ENCODE measurements at regions not wholly inside any gene's neighbourhood (a gene's known extent, or its start where the extent isn't known, plus 50 kb on each side); places are given as distances from the start of the nearest gene placed in this dataset.

DNA sequence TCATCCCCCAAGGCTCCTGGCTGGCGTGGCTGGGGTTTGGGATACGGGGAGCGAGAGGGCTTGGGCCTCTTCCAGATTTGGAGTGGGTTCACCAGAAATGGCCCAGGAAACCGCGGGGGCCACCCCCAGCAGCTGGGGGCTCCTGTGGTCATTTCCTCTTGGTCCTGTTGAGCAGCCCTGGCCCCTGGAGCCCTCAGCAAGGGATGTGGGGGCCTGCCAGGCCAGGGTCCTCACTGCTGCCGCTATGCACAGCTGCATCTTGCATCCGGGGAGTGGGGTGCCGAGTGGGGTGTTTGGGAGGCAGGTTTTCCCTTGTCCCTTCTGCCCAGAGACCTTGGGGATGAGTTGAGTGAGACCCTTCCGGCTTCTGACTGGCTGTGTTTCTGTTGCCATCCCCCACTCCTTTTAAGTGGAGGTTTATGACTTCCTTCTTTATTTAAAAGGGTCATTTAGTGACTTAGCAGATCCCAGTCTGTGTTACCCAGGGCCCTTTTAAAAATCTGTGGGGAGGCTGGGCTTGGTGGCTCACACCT lies 319.8 kb downstream of the SEC14L1 start (continued):
- TF ChIP-seq, protein P1, sequence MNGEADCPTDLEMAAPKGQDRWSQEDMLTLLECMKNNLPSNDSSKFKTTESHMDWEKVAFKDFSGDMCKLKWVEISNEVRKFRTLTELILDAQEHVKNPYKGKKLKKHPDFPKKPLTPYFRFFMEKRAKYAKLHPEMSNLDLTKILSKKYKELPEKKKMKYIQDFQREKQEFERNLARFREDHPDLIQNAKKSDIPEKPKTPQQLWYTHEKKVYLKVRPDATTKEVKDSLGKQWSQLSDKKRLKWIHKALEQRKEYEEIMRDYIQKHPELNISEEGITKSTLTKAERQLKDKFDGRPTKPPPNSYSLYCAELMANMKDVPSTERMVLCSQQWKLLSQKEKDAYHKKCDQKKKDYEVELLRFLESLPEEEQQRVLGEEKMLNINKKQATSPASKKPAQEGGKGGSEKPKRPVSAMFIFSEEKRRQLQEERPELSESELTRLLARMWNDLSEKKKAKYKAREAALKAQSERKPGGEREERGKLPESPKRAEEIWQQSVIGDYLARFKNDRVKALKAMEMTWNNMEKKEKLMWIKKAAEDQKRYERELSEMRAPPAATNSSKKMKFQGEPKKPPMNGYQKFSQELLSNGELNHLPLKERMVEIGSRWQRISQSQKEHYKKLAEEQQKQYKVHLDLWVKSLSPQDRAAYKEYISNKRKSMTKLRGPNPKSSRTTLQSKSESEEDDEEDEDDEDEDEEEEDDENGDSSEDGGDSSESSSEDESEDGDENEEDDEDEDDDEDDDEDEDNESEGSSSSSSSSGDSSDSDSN (IDR thresholded peaks at IDR 0.05; ENCODE audit: borderline replicate concordance in 1 of 2, low read depth in 2 of 2, low read length in 2 of 2), result no peak
- no peak for TF ChIP-seq ZNF436 (CRISPR knock-in tag; IDR thresholded peaks at IDR 0.05)
- TF ChIP-seq ZFX (CRISPR knock-in tag; IDR thresholded peaks at IDR 0.05), result 0 out of 2 replicates have a peak, but pooled peaks have one; percentile 10
- TF ChIP-seq, protein P2, sequence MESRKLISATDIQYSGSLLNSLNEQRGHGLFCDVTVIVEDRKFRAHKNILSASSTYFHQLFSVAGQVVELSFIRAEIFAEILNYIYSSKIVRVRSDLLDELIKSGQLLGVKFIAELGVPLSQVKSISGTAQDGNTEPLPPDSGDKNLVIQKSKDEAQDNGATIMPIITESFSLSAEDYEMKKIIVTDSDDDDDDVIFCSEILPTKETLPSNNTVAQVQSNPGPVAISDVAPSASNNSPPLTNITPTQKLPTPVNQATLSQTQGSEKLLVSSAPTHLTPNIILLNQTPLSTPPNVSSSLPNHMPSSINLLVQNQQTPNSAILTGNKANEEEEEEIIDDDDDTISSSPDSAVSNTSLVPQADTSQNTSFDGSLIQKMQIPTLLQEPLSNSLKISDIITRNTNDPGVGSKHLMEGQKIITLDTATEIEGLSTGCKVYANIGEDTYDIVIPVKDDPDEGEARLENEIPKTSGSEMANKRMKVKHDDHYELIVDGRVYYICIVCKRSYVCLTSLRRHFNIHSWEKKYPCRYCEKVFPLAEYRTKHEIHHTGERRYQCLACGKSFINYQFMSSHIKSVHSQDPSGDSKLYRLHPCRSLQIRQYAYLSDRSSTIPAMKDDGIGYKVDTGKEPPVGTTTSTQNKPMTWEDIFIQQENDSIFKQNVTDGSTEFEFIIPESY (CRISPR knock-in tag; IDR thresholded peaks at IDR 0.05), result no peak
- TF ChIP-seq KDM5B (IDR thresholded peaks at IDR 0.05; ENCODE audit: insufficient replicate concordance, low read depth, low read length), result no peak
- no peak for TF ChIP-seq FOXP1 (CRISPR knock-in tag; IDR thresholded peaks at IDR 0.05)
- no peak for TF ChIP-seq NR2C2 (CRISPR knock-in tag; IDR thresholded peaks at IDR 0.05)
- 0 out of 2 replicates have a peak, but pooled peaks have one; percentile 20 for TF ChIP-seq NR2C2 (tag; IDR thresholded peaks at IDR 0.05)
- TF ChIP-seq, protein P3, sequence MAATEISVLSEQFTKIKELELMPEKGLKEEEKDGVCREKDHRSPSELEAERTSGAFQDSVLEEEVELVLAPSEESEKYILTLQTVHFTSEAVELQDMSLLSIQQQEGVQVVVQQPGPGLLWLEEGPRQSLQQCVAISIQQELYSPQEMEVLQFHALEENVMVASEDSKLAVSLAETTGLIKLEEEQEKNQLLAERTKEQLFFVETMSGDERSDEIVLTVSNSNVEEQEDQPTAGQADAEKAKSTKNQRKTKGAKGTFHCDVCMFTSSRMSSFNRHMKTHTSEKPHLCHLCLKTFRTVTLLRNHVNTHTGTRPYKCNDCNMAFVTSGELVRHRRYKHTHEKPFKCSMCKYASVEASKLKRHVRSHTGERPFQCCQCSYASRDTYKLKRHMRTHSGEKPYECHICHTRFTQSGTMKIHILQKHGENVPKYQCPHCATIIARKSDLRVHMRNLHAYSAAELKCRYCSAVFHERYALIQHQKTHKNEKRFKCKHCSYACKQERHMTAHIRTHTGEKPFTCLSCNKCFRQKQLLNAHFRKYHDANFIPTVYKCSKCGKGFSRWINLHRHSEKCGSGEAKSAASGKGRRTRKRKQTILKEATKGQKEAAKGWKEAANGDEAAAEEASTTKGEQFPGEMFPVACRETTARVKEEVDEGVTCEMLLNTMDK (IDR thresholded peaks at IDR 0.05; ENCODE audit: borderline replicate concordance, insufficient read depth, low read depth, low read length, poor library complexity, severe bottlenecking), result no peak
- no peak for TF ChIP-seq ZNF76 (CRISPR knock-in tag; IDR thresholded peaks at IDR 0.05; ENCODE audit: borderline replicate concordance)
- no peak for TF ChIP-seq CCNT2 (IDR thresholded peaks at IDR 0.05; ENCODE audit: borderline replicate concordance, extremely low read depth, insufficient read length, low read depth, low read length)
- no peak for TF ChIP-seq ZKSCAN1 (IDR thresholded peaks at IDR 0.05; ENCODE audit: low read depth, low read length)
- no peak for TF ChIP-seq MEIS2 (IDR thresholded peaks at IDR 0.05; ENCODE audit: partially characterized antibody)
- peak; percentile 41 to 58; a peak in 3 of 4 replicates for TF ChIP-seq KDM1A (IDR thresholded peaks at IDR 0.05)
- TF ChIP-seq, protein P4, sequence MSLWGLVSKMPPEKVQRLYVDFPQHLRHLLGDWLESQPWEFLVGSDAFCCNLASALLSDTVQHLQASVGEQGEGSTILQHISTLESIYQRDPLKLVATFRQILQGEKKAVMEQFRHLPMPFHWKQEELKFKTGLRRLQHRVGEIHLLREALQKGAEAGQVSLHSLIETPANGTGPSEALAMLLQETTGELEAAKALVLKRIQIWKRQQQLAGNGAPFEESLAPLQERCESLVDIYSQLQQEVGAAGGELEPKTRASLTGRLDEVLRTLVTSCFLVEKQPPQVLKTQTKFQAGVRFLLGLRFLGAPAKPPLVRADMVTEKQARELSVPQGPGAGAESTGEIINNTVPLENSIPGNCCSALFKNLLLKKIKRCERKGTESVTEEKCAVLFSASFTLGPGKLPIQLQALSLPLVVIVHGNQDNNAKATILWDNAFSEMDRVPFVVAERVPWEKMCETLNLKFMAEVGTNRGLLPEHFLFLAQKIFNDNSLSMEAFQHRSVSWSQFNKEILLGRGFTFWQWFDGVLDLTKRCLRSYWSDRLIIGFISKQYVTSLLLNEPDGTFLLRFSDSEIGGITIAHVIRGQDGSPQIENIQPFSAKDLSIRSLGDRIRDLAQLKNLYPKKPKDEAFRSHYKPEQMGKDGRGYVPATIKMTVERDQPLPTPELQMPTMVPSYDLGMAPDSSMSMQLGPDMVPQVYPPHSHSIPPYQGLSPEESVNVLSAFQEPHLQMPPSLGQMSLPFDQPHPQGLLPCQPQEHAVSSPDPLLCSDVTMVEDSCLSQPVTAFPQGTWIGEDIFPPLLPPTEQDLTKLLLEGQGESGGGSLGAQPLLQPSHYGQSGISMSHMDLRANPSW (CRISPR knock-in tag; IDR thresholded peaks at IDR 0.05), result no peak
- TF ChIP-seq ZNF79 (CRISPR knock-in tag; IDR thresholded peaks at IDR 0.05; ENCODE audit: low read depth), result no peak
- no peak for TF ChIP-seq PRPF4 (IDR thresholded peaks at IDR 0.05; ENCODE audit: insufficient read depth, low read depth, low read length, poor library complexity, severe bottlenecking)
- peak; percentile 54; the same call in 1 of the 2 replicates for TF ChIP-seq SPI1 (IDR thresholded peaks at IDR 0.05; ENCODE audit: borderline replicate concordance, low read depth, low read length)
